NB4 (cell line): ENCODE measurements at regions not wholly inside any gene's neighbourhood (a gene's known extent, or its start where the extent isn't known, plus 50 kb on each side); places are given as distances from the start of the nearest gene placed in this dataset.

ENCODE experiments used
- DNase-seq: peaks from one replicate; pipeline ENCODE4 v3.0.0; 2010; ENCODE audit warnings: low read depth
- H3K4me3 ChIP-seq: one replicate; pipeline ENCODE4 v1.5.1; 2011; ENCODE audit warnings: mild to moderate bottlenecking, low read depth, low read length, moderate library complexity
- MYC ChIP-seq: IDR thresholded peaks from 2 replicates; pipeline ENCODE4 v1.6.1; 2011; ENCODE audit warnings: low read depth, low read length
- POLR2A ChIP-seq: IDR thresholded peaks from 2 replicates; pipeline ENCODE4 v1.6.1; 2011; ENCODE audit warnings: mild to moderate bottlenecking; ENCODE audit not compliant: insufficient read length; ENCODE audit errors: extremely low read depth
- TF ChIP-seq, protein P1 (sequence below): IDR thresholded peaks from one replicate; pipeline ENCODE4 v1.5.1; 2012; ENCODE audit warnings: low read depth, low read length
- TF ChIP-seq, protein P2 (sequence below): IDR thresholded peaks from 2 replicates; pipeline ENCODE4 v1.6.1; 2011; ENCODE audit warnings: low read depth, low read length

DNA sequence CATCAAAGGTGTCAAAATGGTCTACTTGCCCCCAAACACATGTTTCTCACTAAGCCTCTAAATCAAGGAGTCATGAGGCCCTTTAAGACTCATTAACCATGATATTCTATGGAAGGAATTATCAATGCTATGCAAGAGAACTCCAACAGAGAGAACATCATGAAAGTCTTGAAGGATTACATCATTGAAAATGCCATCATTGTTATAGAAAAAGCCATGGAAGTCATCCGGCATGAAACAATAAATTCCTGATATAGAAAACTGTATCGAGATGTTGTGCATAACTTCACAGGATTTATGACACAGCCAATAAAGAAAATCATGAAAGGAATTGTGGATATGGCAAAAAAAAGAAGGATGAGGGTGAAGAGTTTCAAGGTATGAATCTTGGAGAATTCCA is 1363.6 kb upstream of the CDH2 start:
- no peak overlapping the region for H3K4me3 ChIP-seq
- no peak for DNase-seq
- TF ChIP-seq, protein P1, sequence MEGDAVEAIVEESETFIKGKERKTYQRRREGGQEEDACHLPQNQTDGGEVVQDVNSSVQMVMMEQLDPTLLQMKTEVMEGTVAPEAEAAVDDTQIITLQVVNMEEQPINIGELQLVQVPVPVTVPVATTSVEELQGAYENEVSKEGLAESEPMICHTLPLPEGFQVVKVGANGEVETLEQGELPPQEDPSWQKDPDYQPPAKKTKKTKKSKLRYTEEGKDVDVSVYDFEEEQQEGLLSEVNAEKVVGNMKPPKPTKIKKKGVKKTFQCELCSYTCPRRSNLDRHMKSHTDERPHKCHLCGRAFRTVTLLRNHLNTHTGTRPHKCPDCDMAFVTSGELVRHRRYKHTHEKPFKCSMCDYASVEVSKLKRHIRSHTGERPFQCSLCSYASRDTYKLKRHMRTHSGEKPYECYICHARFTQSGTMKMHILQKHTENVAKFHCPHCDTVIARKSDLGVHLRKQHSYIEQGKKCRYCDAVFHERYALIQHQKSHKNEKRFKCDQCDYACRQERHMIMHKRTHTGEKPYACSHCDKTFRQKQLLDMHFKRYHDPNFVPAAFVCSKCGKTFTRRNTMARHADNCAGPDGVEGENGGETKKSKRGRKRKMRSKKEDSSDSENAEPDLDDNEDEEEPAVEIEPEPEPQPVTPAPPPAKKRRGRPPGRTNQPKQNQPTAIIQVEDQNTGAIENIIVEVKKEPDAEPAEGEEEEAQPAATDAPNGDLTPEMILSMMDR, result no peak
- TF ChIP-seq POLR2A (no peak), MYC (no peak)
- TF ChIP-seq, protein P2, sequence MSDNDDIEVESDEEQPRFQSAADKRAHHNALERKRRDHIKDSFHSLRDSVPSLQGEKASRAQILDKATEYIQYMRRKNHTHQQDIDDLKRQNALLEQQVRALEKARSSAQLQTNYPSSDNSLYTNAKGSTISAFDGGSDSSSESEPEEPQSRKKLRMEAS, result no peak

- no peak overlapping the region for H3K4me3 ChIP-seq
- DNase-seq, result no peak
- TF ChIP-seq, protein P2, result no peak
- TF ChIP-seq, protein P1, result no peak
- TF ChIP-seq POLR2A, result no peak
- no peak for TF ChIP-seq MYC
Measured at GRCh38 chr18:29531746-29532145, 1354.8 kb upstream of the CDH2 start.

DNA sequence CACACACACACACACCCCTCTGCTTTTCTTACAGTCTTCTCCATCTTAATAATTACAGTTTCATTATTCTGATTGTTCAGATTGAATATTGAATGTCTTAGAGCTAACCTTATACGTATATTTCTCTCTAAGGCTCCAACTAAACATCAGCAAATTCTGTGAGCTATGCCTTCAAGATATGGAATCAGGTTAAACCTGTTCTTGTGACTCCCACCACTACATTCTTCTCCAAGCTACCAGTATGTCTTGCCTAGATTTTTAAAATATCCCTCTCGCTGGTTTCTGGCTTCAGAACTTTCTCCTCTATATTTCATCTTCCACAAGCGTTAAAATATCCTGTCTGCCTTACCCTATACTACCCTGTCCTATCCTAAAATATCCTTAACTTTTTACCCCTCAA is 1346.4 kb upstream of the CDH2 start:
- DNase-seq, result no peak
- H3K4me3 ChIP-seq, result no peak overlapping the region
- TF ChIP-seq, protein P2, result no peak
- TF ChIP-seq, protein P1, result no peak
- TF ChIP-seq POLR2A (no peak), MYC (no peak)

DNA sequence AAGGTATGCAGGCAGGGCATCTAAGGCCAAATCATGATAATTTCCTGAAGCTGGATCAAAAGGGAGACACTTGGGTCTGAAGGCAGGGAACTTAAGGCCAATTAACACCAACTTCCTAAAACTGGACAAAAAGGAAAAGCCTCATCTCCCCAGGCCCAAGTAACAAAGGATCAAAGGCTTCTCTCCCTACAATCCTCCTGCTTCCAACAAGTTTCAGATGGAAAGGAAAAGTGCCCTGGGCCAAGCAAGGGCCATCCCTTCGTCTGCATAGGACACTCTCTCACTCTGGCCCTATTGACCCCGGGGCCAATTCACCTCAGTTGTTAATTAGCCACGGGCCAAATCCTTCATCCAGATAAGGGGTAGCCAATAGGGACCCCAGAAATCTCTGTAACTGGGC is 1335.8 kb upstream of the CDH2 start:
- no peak for TF ChIP-seq POLR2A
- DNase-seq, result no peak
- no peak overlapping the region for H3K4me3 ChIP-seq

DNA sequence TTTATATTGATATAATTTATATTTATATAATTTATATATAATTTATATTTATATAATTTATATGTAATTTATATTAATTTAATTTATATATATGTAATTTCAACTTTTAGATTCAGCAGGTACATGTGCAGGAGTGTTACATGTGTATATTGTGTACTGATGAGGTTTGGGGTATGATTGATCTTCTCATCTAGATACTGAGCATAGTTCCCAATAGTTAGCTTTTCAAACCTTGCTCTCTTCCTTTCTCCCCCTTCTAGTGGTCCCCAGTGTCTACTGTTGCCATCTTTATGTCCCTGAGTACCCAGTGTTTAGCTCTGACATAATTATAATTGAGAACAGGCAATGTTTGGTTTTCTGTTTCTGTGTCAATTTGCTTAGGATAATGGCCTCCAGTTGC is 1335.3 kb upstream of the CDH2 start:
- no peak for DNase-seq
- no peak overlapping the region for H3K4me3 ChIP-seq
- TF ChIP-seq, protein P2, result no peak
- TF ChIP-seq POLR2A (no peak), MYC (no peak)
- TF ChIP-seq, protein P1, result no peak

GRCh38 chr18:29501952-29502351 is 1325.0 kb upstream of the CDH2 start:
- TF ChIP-seq, protein P1, result no peak
- TF ChIP-seq MYC (no peak), POLR2A (no peak)
- TF ChIP-seq, protein P2, result no peak
- H3K4me3 ChIP-seq, result no peak overlapping the region
- no peak for DNase-seq
